ENCODE measurements at regions not wholly inside any gene's neighbourhood (a gene's known extent, or its start where the extent isn't known, plus 50 kb on each side); places are given as distances from the start of the nearest gene placed in this dataset.

GRCh38 chr4:107467461-107467860 lies 252.6 kb downstream of the PAPSS1 start:
- WGBS, 2 donors: 79 to 85% methylated on average over 3 of the region's 3 CpGs
- TF ChIP-seq POLR2A (IDR thresholded peaks at IDR 0.05) (no peak), POLR2AphosphoS5 (IDR thresholded peaks at IDR 0.05) (no peak), EP300 (IDR thresholded peaks at IDR 0.05) (no peak)
- TF ChIP-seq, protein P1, sequence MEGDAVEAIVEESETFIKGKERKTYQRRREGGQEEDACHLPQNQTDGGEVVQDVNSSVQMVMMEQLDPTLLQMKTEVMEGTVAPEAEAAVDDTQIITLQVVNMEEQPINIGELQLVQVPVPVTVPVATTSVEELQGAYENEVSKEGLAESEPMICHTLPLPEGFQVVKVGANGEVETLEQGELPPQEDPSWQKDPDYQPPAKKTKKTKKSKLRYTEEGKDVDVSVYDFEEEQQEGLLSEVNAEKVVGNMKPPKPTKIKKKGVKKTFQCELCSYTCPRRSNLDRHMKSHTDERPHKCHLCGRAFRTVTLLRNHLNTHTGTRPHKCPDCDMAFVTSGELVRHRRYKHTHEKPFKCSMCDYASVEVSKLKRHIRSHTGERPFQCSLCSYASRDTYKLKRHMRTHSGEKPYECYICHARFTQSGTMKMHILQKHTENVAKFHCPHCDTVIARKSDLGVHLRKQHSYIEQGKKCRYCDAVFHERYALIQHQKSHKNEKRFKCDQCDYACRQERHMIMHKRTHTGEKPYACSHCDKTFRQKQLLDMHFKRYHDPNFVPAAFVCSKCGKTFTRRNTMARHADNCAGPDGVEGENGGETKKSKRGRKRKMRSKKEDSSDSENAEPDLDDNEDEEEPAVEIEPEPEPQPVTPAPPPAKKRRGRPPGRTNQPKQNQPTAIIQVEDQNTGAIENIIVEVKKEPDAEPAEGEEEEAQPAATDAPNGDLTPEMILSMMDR (IDR thresholded peaks at IDR 0.05): no peak

DNA sequence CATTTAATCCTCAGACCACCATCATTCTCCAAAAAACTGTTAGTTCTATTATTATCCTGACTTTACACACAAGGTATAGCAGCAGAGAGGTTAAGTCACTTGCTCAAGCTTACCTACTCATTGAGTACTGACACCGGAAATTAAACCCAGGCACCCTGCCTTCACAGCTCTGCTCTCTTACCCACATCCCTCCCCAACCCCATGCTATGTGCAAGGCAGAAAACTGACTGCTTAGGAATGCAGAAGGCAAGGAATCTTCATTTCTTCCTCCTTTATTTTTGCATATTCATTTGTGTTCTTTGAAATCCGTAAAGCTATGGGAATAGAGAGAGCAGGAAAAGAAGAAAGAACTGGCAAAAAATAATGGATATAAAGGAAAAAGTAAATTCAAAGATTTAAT lies 261.8 kb downstream of the PAPSS1 start:
- H3K4me3 ChIP-seq: no peak overlapping the region
- no peaks in the 10 kb centered on the region for H3K36me3 ChIP-seq
- intact Hi-C loops (cut with DNase I): no loop called here
- no peak overlapping the region for H3K27ac ChIP-seq
- WGBS, 2 donors: 86 to 87% methylated on average over 2 of the region's 2 CpGs
- TF ChIP-seq EP300 (IDR thresholded peaks at IDR 0.05) (no peak), POLR2AphosphoS5 (IDR thresholded peaks at IDR 0.05) (no peak), POLR2A (IDR thresholded peaks at IDR 0.05) (no peak)
- TF ChIP-seq, protein P1 (IDR thresholded peaks at IDR 0.05): no peak
- peaks cover 0 to 9% (median 0%) of the 10 kb centered on the region in 4 donors for H3K4me1 ChIP-seq
- no peak for DNase-seq
- H3K9me3 ChIP-seq: peaks cover 0 to 4% (median 0%) of the 10 kb centered on the region in 4 donors
- H3K27me3 ChIP-seq: no peaks in the 10 kb centered on the region

More at GRCh38 chr4:107467461-107467860, 252.6 kb downstream of the PAPSS1 start:
- Histone ChIP-seq H3K4me3 (no peak overlapping the region), H3K9me3 (no peaks in the 10 kb centered on the region), H3K27me3 (no peaks in the 10 kb centered on the region), H3K4me1 (no peaks in the 10 kb centered on the region), H3K36me3 (no peaks in the 10 kb centered on the region), H3K27ac (no peak overlapping the region)
- intact Hi-C loops (cut with DNase I): no loop called here
- DNase-seq: no peak

DNA sequence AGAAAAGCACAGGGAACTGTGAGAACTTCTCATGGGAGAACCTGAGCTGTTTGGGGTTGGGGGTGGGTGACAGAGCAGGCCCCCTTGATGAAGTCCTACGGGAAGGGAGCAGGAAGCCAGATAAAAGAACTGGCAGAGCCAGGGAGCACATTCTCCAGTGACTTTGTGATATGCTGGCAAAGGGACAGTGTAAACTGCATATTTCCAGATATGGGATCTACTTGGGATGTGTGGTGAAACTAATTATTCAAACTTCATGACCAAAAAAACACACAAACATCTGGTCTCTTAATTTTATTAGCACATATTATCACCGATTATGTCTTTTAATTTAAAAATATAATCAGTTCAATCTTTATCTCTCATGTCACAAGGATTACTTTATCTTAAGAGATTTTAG lies 266.0 kb downstream of the PAPSS1 start:
- DNase-seq: no peak
- no peaks in the 10 kb centered on the region for H3K36me3 ChIP-seq
- no peak overlapping the region for H3K27ac ChIP-seq
- H3K4me1 ChIP-seq: peaks cover 0 to 30% (median 7%) of the 10 kb centered on the region in 4 donors
- WGBS, 2 donors: 73 to 76% methylated on average over 2 of the region's 2 CpGs
- H3K4me3 ChIP-seq: no peak overlapping the region
- intact Hi-C loops (cut with DNase I): no loop called here
- H3K27me3 ChIP-seq: no peaks in the 10 kb centered on the region
- H3K9me3 ChIP-seq: no peaks in the 10 kb centered on the region
- TF ChIP-seq EP300 (IDR thresholded peaks at IDR 0.05): no peak
- no peak for TF ChIP-seq POLR2AphosphoS5 (IDR thresholded peaks at IDR 0.05)
- TF ChIP-seq, protein P1 (IDR thresholded peaks at IDR 0.05): no peak
- TF ChIP-seq POLR2A (IDR thresholded peaks at IDR 0.05): no peak

- no peak for DNase-seq
- Histone ChIP-seq H3K27ac (no peak overlapping the region), H3K4me3 (no peak overlapping the region), H3K9me3 (no peaks in the 10 kb centered on the region), H3K36me3 (no peaks in the 10 kb centered on the region), H3K4me1 (peaks cover 0 to 30% (median 8%) of the 10 kb centered on the region in 4 donors), H3K27me3 (no peaks in the 10 kb centered on the region)
- 30 to 54% methylated on average over 3 of the region's 3 CpGs for WGBS, 2 donors
- TF ChIP-seq EP300 (IDR thresholded peaks at IDR 0.05): no peak
- no peak for TF ChIP-seq POLR2AphosphoS5 (IDR thresholded peaks at IDR 0.05)
- TF ChIP-seq, protein P1 (IDR thresholded peaks at IDR 0.05): no peak
- no peak for TF ChIP-seq POLR2A (IDR thresholded peaks at IDR 0.05)
- intact Hi-C loops (cut with DNase I): no loop called here
Measured at GRCh38 chr4:107452717-107453630, 267.1 kb downstream of the PAPSS1 start.
